Mesenchymal stem cell (in vitro differentiated cells and primary cell): ENCODE measurements at regions not wholly inside any gene's neighbourhood (a gene's known extent, or its start where the extent isn't known, plus 50 kb on each side); places are given as distances from the start of the nearest gene placed in this dataset.

Source experiments
- DNase-seq: peaks from one replicate; pipeline ENCODE4 v3.0.0-alpha.2; 2013
- H2AFZ ChIP-seq: one replicate; pipeline ENCODE4 v1.6.1; 2013; ENCODE audit warnings: low read depth, mild to moderate bottlenecking, control low read depth, inconsistent platforms, low read length, moderate library complexity
- H2AK5ac ChIP-seq: 2 replicates; pipeline ENCODE4 v1.6.1; 2013; ENCODE audit warnings: low read length, moderate library complexity, mild to moderate bottlenecking, inconsistent platforms; ENCODE audit not compliant: severe bottlenecking
- H2BK120ac ChIP-seq: one replicate; pipeline ENCODE4 v1.6.1; 2013; ENCODE audit warnings: low read depth, mild to moderate bottlenecking, inconsistent platforms, low read length, moderate library complexity
- H2BK12ac ChIP-seq, 2 experiments: one replicate each; pipeline ENCODE4 v1.6.1; 2013; ENCODE audit warnings: inconsistent platforms in 2 of 2, low read length in 2 of 2, mild to moderate bottlenecking in 2 of 2, moderate library complexity in 2 of 2, control low read depth in 1 of 2
- H2BK15ac ChIP-seq: one replicate; pipeline ENCODE4 v1.6.1; 2013; ENCODE audit warnings: mild to moderate bottlenecking, low read depth, inconsistent platforms; ENCODE audit not compliant: poor library complexity, severe bottlenecking
- H2BK5ac ChIP-seq: 2 replicates; pipeline ENCODE4 v1.6.1; 2013; ENCODE audit warnings: low read depth, mild to moderate bottlenecking, low read length, control low read depth, inconsistent platforms; ENCODE audit not compliant: poor library complexity, severe bottlenecking
- H3K14ac ChIP-seq, 2 experiments: one replicate each; pipeline ENCODE4 v1.6.1; 2013; ENCODE audit warnings: inconsistent platforms in 2 of 2, low read length in 2 of 2, control low read depth in 1 of 2, mild to moderate bottlenecking in 1 of 2, moderate library complexity in 1 of 2
- H3K18ac ChIP-seq, 2 experiments: one replicate each; pipeline ENCODE4 v1.6.1; 2013; ENCODE audit warnings: inconsistent platforms in 2 of 2, low read length in 2 of 2, control low read depth in 1 of 2, low read depth in 1 of 2, mild to moderate bottlenecking in 1 of 2
- H3K23ac ChIP-seq, 2 experiments: one replicate each; pipeline ENCODE4 v1.6.1; 2013; ENCODE audit warnings: inconsistent platforms in 2 of 2, low read length in 2 of 2, mild to moderate bottlenecking in 2 of 2, moderate library complexity in 2 of 2, control low read depth in 1 of 2
- H3K27ac ChIP-seq: 2 replicates; pipeline ENCODE4 v1.5.1; 2013; ENCODE audit warnings: mild to moderate bottlenecking, moderate library complexity, low read length, control low read depth, inconsistent platforms; ENCODE audit not compliant: poor library complexity, severe bottlenecking
- H3K27me3 ChIP-seq, 2 experiments: 2 replicates each; pipeline versions ENCODE4 v1.6.1 to v1.7.0; 2013; ENCODE audit warnings: low read length in 2 of 2, mild to moderate bottlenecking in 2 of 2, moderate library complexity in 2 of 2, control low read depth in 1 of 2, inconsistent platforms in 1 of 2; ENCODE audit not compliant: control insufficient read depth in 1 of 2, insufficient read depth in 1 of 2
- H3K36me3 ChIP-seq, 2 experiments: 2 replicates each; pipeline versions ENCODE4 v1.6.1 to v1.7.0; 2013; ENCODE audit warnings: low read length in 2 of 2, control low read depth in 1 of 2, inconsistent platforms in 1 of 2, low read depth in 1 of 2, mild to moderate bottlenecking in 1 of 2; ENCODE audit not compliant: insufficient read depth in 2 of 2, control insufficient read depth in 1 of 2
- H3K4ac ChIP-seq, 2 experiments: one replicate each; pipeline ENCODE4 v1.6.1; 2013; ENCODE audit warnings: inconsistent platforms in 2 of 2, low read length in 2 of 2, mild to moderate bottlenecking in 2 of 2, moderate library complexity in 2 of 2, control low read depth in 1 of 2, low read depth in 1 of 2
- H3K4me1 ChIP-seq: 2 replicates; pipeline ENCODE4 v1.6.1; 2013; ENCODE audit warnings: low read depth, low read length, control low read depth; ENCODE audit not compliant: control insufficient read depth, insufficient read depth
- H3K4me2 ChIP-seq: 2 replicates; pipeline ENCODE4 v1.6.1; 2013; ENCODE audit warnings: low read length, mild to moderate bottlenecking, inconsistent platforms; ENCODE audit not compliant: poor library complexity, severe bottlenecking
- H3K4me3 ChIP-seq, 2 experiments: 2 replicates each; pipeline versions ENCODE4 v1.5.1 to v1.7.0; 2013; ENCODE audit warnings: low read length in 2 of 2, mild to moderate bottlenecking in 2 of 2, control low read depth in 1 of 2, low read depth in 1 of 2; ENCODE audit not compliant: insufficient read depth in 1 of 2
- H3K79me1 ChIP-seq: replicated peaks from 2 replicates; pipeline ENCODE4 v1.6.1; 2013; ENCODE audit warnings: mild to moderate bottlenecking, control low read depth, low read length, inconsistent platforms; ENCODE audit not compliant: poor library complexity, severe bottlenecking
- H3K9ac ChIP-seq: 2 replicates; pipeline ENCODE4 v1.7.0; 2013; ENCODE audit warnings: mild to moderate bottlenecking, low read length, moderate library complexity
- H3K9me3 ChIP-seq: 2 replicates; pipeline ENCODE4 v1.7.0; 2013; ENCODE audit warnings: mild to moderate bottlenecking, low read length; ENCODE audit not compliant: control insufficient read depth
- H4K8ac ChIP-seq: one replicate; pipeline ENCODE4 v1.6.1; 2013; ENCODE audit warnings: inconsistent platforms, mild to moderate bottlenecking, low read length, moderate library complexity
- H4K91ac ChIP-seq: one replicate; pipeline ENCODE4 v1.6.1; 2013; ENCODE audit warnings: mild to moderate bottlenecking, low read length, inconsistent platforms
- WGBS: methylation state at CpG from one replicate; pipeline ENCODE4 v1.1.7; 2013; ENCODE audit warnings: mixed read lengths; 5-methylcytosine and 5-hydroxymethylcytosine counted together

GRCh38 chr10:8211631-8212030 lies 157.1 kb downstream of the GATA3 start:
- Histone ChIP-seq H3K4me2 (no peak overlapping the region), H3K27me3 (no peaks in the 10 kb centered on the region), H3K27ac (no peak overlapping the region), H4K91ac (no peak overlapping the region), H2BK15ac (no peak overlapping the region), H2BK5ac (no peak overlapping the region), H2AK5ac (no peak overlapping the region), H3K18ac (no peak overlapping the region), H2AFZ (no peak overlapping the region), H4K8ac (no peak overlapping the region), H3K23ac (no peak overlapping the region), H3K14ac (no peak overlapping the region), H3K4me1 (no peaks in the 10 kb centered on the region), H3K4ac (no peak overlapping the region), H3K36me3 (no peaks in the 10 kb centered on the region), H2BK12ac (no peak overlapping the region), H2BK120ac (no peak overlapping the region), H3K79me1 (no peaks in the 10 kb centered on the region), H3K4me3 (no peak overlapping the region), H3K9me3 (peaks cover 2% of the 10 kb centered on the region), H3K9ac (no peak overlapping the region)
- DNase-seq = no peak
- 84% methylated on average over 4 of the region's 4 CpGs for WGBS

GRCh38 chr10:8213735-8214134 lies 159.2 kb downstream of the GATA3 start:
- Histone ChIP-seq H3K27ac (no peak overlapping the region), H3K79me1 (no peaks in the 10 kb centered on the region)
- WGBS = 100% methylated on average over 1 of the region's 2 CpGs

GRCh38 chr10:8214587-8214986 lies 160.1 kb downstream of the GATA3 start:
- Histone ChIP-seq H3K27me3 (no peaks in the 10 kb centered on the region), H3K9ac (no peak overlapping the region), H3K14ac (no peak overlapping the region), H3K27ac (no peak overlapping the region), H3K9me3 (peaks cover 2% of the 10 kb centered on the region), H3K79me1 (no peaks in the 10 kb centered on the region), H3K23ac (no peak overlapping the region), H3K4me2 (no peak overlapping the region), H3K4me1 (no peaks in the 10 kb centered on the region), H3K18ac (no peak overlapping the region), H2BK15ac (no peak overlapping the region), H2AK5ac (no peak overlapping the region), H2BK120ac (no peak overlapping the region), H2BK12ac (no peak overlapping the region), H2AFZ (no peak overlapping the region), H3K4ac (no peak overlapping the region), H3K36me3 (no peaks in the 10 kb centered on the region), H3K4me3 (no peak overlapping the region), H4K91ac (no peak overlapping the region), H2BK5ac (no peak overlapping the region), H4K8ac (no peak overlapping the region)
- no peak for DNase-seq
- WGBS = 80% methylated on average over 4 of the region's 4 CpGs

More at GRCh38 chr10:8213735-8214134, 159.2 kb downstream of the GATA3 start:
- Histone ChIP-seq H3K14ac (no peak overlapping the region), H3K36me3 (no peaks in the 10 kb centered on the region), H3K23ac (no peak overlapping the region), H4K8ac (no peak overlapping the region), H2BK15ac (no peak overlapping the region), H3K9ac (no peak overlapping the region), H2AK5ac (no peak overlapping the region), H4K91ac (no peak overlapping the region), H3K4ac (no peak overlapping the region), H2BK12ac (no peak overlapping the region), H2AFZ (no peak overlapping the region), H2BK5ac (no peak overlapping the region), H2BK120ac (no peak overlapping the region), H3K4me2 (no peak overlapping the region), H3K4me1 (no peaks in the 10 kb centered on the region), H3K27me3 (no peaks in the 10 kb centered on the region), H3K9me3 (peaks cover 2% of the 10 kb centered on the region), H3K18ac (no peak overlapping the region), H3K4me3 (no peak overlapping the region)
- no peak for DNase-seq

GRCh38 chr10:8216893-8217292 lies 162.4 kb downstream of the GATA3 start:
- Histone ChIP-seq H3K36me3 (no peaks in the 10 kb centered on the region), H3K79me1 (no peaks in the 10 kb centered on the region), H2AK5ac (no peak overlapping the region), H3K4me2 (no peak overlapping the region), H3K4me3 (no peak overlapping the region), H3K9ac (no peak overlapping the region), H2BK120ac (no peak overlapping the region), H2BK5ac (no peak overlapping the region), H3K27ac (no peak overlapping the region), H2AFZ (no peak overlapping the region), H2BK12ac (no peak overlapping the region), H4K8ac (no peak overlapping the region), H3K14ac (no peak overlapping the region), H3K4ac (no peak overlapping the region), H3K27me3 (no peaks in the 10 kb centered on the region), H4K91ac (no peak overlapping the region), H3K4me1 (no peaks in the 10 kb centered on the region), H2BK15ac (no peak overlapping the region), H3K18ac (no peak overlapping the region), H3K9me3 (peaks cover 2% of the 10 kb centered on the region), H3K23ac (no peak overlapping the region)
- DNase-seq = no peak
